ENCODE measurements at regions not wholly inside any gene's neighbourhood (a gene's known extent, or its start where the extent isn't known, plus 50 kb on each side); places are given as distances from the start of the nearest gene placed in this dataset.
"Not testable (repeated sequence)": the region's sequence is repeated elsewhere in the genome, so short reads cannot be mapped to it uniquely, and the experiment has no call there.

- H3K79me1 ChIP-seq (ENCODE audit: low read depth in 1 of 2, low read length in 2 of 2), result peaks cover 9 to 39% of the 10 kb centered on the region in 2 experiments; a peak in 3 of 4 replicates
These were observed 299.4 kb downstream of the BCL2L11 start for GRCh38 chr2:111420074-111420473.

GRCh38 chr2:111420835-111421234 lies 300.1 kb downstream of the BCL2L11 start:
- H3K23ac ChIP-seq (ENCODE audit: low read depth, low read length); dilution Hi-C loops (cut with HindIII; ENCODE audit: low sequenced_read_pairs, unreplicated experiment); ATAC-seq (ENCODE audit: low read depth); H3K4me1 ChIP-seq (ENCODE audit: control insufficient read depth, insufficient read depth, low read length); H3K18ac ChIP-seq (ENCODE audit: low read depth, low read length); H3K9me3 ChIP-seq (ENCODE audit: control insufficient read depth, insufficient read depth, low read length); H4K91ac ChIP-seq (ENCODE audit: insufficient read depth, low read depth, low read length); H3K4me2 ChIP-seq (ENCODE audit: low read depth, low read length); H3K27ac ChIP-seq (ENCODE audit: insufficient read depth, low read length); H3K9ac ChIP-seq (ENCODE audit: low read depth, low read length); H2AK5ac ChIP-seq (ENCODE audit: low read depth, low read length); H2AK9ac ChIP-seq (replicated peaks; ENCODE audit: low read depth, low read length, poor library complexity); H3K9me1 ChIP-seq (ENCODE audit: insufficient read depth, low read length); intact Hi-C loops (cut with micrococcal nuclease); H2BK5ac ChIP-seq (ENCODE audit: low read depth, low read length, poor library complexity, severe bottlenecking); H3K4ac ChIP-seq (ENCODE audit: low read depth, low read length); POLR2A ChIA-PET (ENCODE audit: unreplicated experiment); DNase-seq; H4K5ac ChIP-seq (ENCODE audit: low read depth, low read length); in situ Hi-C loops (cut with MboI; ENCODE audit: low sequenced_read_pairs); H3K4me3 ChIP-seq (ENCODE audit: insufficient read depth, low read depth, low read length); H3K56ac ChIP-seq (ENCODE audit: extremely low read depth, insufficient read depth, low read length); H4K8ac ChIP-seq (ENCODE audit: low read depth in 2 of 2, low read length in 2 of 2); CTCF ChIA-PET; H3K36me3 ChIP-seq (ENCODE audit: control insufficient read depth, insufficient read depth, low read length); H3K27me3 ChIP-seq (ENCODE audit: control insufficient read depth, insufficient read depth, low read length); H3K14ac ChIP-seq (replicated peaks; ENCODE audit: low read depth, low read length); H2BK20ac ChIP-seq (ENCODE audit: low read depth, low read length); H2AFZ ChIP-seq (replicated peaks; ENCODE audit: low read length, poor library complexity); BruUV-seq (replicated peaks); H2BK120ac ChIP-seq (ENCODE audit: low read depth, low read length); H2BK15ac ChIP-seq (ENCODE audit: low read depth, low read length): not testable (repeated sequence)
- WGBS, 2 experiments (ENCODE audit: extremely low coverage in 2 of 2, insufficient read length in 1 of 2), result no CpG with 5 or more reads among the region's 3 CpGs
- Histone ChIP-seq H4K20me1 (ENCODE audit: insufficient read depth, low read length) (peaks cover 54% of the 10 kb centered on the region), H3K79me1 (ENCODE audit: low read depth in 1 of 2, low read length in 2 of 2) (peaks cover 9 to 39% of the 10 kb centered on the region in 2 experiments; a peak in 3 of 4 replicates)

More at GRCh38 chr2:111420074-111420473, 299.4 kb downstream of the BCL2L11 start:
- H4K91ac ChIP-seq (ENCODE audit: insufficient read depth, low read depth, low read length); H4K5ac ChIP-seq (ENCODE audit: low read depth, low read length); H3K36me3 ChIP-seq (ENCODE audit: control insufficient read depth, insufficient read depth, low read length); H3K56ac ChIP-seq (ENCODE audit: extremely low read depth, insufficient read depth, low read length); H2BK120ac ChIP-seq (ENCODE audit: low read depth, low read length); dilution Hi-C loops (cut with HindIII; ENCODE audit: low sequenced_read_pairs, unreplicated experiment); H3K4me2 ChIP-seq (ENCODE audit: low read depth, low read length); H3K4me3 ChIP-seq (ENCODE audit: insufficient read depth, low read depth, low read length); DNase-seq; ATAC-seq (ENCODE audit: low read depth); H3K4ac ChIP-seq (ENCODE audit: low read depth, low read length); H2AFZ ChIP-seq (replicated peaks; ENCODE audit: low read length, poor library complexity); H3K9ac ChIP-seq (ENCODE audit: low read depth, low read length); H4K8ac ChIP-seq (ENCODE audit: low read depth in 2 of 2, low read length in 2 of 2); H3K9me3 ChIP-seq (ENCODE audit: control insufficient read depth, insufficient read depth, low read length); in situ Hi-C loops (cut with MboI; ENCODE audit: low sequenced_read_pairs); CTCF ChIA-PET; H2BK15ac ChIP-seq (ENCODE audit: low read depth, low read length); H2AK5ac ChIP-seq (ENCODE audit: low read depth, low read length); H3K4me1 ChIP-seq (ENCODE audit: control insufficient read depth, insufficient read depth, low read length); H3K27me3 ChIP-seq (ENCODE audit: control insufficient read depth, insufficient read depth, low read length); POLR2A ChIA-PET (ENCODE audit: unreplicated experiment); H3K18ac ChIP-seq (ENCODE audit: low read depth, low read length); intact Hi-C loops (cut with micrococcal nuclease); BruUV-seq (replicated peaks); H2BK5ac ChIP-seq (ENCODE audit: low read depth, low read length, poor library complexity, severe bottlenecking); H3K14ac ChIP-seq (replicated peaks; ENCODE audit: low read depth, low read length); H3K27ac ChIP-seq (ENCODE audit: insufficient read depth, low read length); H2AK9ac ChIP-seq (replicated peaks; ENCODE audit: low read depth, low read length, poor library complexity); H3K23ac ChIP-seq (ENCODE audit: low read depth, low read length); H2BK20ac ChIP-seq (ENCODE audit: low read depth, low read length): not testable (repeated sequence)
- Histone ChIP-seq H4K20me1 (ENCODE audit: insufficient read depth, low read length) (peaks cover 58% of the 10 kb centered on the region), H3K9me1 (ENCODE audit: insufficient read depth, low read length) (peaks cover 12% of the 10 kb centered on the region; the same call in 1 of the 2 replicates)
- no CpG with 5 or more reads among the region's 6 CpGs for WGBS, 2 experiments (ENCODE audit: extremely low coverage in 2 of 2, insufficient read length in 1 of 2)
